ENCODE measurements at regions not wholly inside any gene's neighbourhood (a gene's known extent, or its start where the extent isn't known, plus 50 kb on each side); places are given as distances from the start of the nearest gene placed in this dataset.

DNA sequence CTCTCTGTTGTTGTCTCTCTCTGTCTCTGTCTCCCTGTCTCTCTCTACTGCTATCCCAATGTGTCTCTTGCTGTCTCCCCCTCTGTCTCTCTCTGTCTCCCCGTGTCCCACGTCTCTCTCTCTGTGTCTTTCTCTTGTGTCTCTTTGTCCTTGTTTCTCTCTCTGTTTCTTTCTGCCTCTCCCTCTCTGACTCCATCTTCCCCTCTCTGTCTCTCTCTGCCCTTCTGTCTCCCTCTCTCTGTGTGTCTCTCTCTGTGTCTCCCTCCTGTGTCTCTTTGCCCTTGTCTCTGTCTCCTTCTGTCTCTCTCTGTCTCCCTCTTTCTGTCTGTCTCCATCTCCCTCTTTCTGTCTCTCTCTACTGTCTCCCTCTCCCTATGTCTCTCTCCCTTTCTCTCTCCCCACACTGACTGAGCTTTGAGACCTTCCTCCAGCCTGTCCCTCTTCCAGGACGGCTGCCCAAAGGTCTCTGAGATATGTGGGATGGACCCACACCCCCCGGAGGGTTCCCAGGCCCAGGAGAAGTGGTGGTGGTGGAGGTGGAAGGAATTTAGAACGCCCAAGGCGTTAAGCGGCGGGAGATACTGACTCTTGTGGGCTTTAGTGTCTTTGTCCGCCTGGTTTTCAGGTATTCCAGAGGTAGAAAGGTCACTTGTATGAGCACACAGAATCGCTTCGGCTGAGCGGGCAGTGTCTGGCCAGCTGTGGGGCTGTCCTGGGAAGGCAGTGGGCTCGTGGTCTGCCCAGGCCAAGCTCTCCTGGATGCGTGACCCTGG, 65.5 kb upstream of the CCND1 start:
- H3K4me3 ChIP-seq (ENCODE audit: low read length) = no peak overlapping the region
- no peak overlapping the region for H3K4me3 Mint-ChIP-seq
- H3K27me3 ChIP-seq (ENCODE audit: control insufficient read depth, insufficient read depth, low read length) = peaks cover 4% of the 10 kb centered on the region
- H3K4me1 Mint-ChIP-seq = no peaks in the 10 kb centered on the region
- no peaks in the 10 kb centered on the region for H3K9me3 Mint-ChIP-seq
- H3K36me3 ChIP-seq (ENCODE audit: control insufficient read depth, insufficient read depth, low read length) = no peaks in the 10 kb centered on the region
- ATAC-seq = no peak
- H3K27me3 Mint-ChIP-seq (ENCODE audit: low read depth in 2 of 2) = peaks cover 14 to 24% of the 10 kb centered on the region in 2 donors
- TF ChIP-seq, protein P1, sequence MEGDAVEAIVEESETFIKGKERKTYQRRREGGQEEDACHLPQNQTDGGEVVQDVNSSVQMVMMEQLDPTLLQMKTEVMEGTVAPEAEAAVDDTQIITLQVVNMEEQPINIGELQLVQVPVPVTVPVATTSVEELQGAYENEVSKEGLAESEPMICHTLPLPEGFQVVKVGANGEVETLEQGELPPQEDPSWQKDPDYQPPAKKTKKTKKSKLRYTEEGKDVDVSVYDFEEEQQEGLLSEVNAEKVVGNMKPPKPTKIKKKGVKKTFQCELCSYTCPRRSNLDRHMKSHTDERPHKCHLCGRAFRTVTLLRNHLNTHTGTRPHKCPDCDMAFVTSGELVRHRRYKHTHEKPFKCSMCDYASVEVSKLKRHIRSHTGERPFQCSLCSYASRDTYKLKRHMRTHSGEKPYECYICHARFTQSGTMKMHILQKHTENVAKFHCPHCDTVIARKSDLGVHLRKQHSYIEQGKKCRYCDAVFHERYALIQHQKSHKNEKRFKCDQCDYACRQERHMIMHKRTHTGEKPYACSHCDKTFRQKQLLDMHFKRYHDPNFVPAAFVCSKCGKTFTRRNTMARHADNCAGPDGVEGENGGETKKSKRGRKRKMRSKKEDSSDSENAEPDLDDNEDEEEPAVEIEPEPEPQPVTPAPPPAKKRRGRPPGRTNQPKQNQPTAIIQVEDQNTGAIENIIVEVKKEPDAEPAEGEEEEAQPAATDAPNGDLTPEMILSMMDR (IDR thresholded peaks at IDR 0.05) = no peak
- H3K36me3 Mint-ChIP-seq = no peaks in the 10 kb centered on the region
- H3K27ac Mint-ChIP-seq = no peak overlapping the region
- intact Hi-C loops (cut with micrococcal nuclease) = no loop called here
- no peak overlapping the region for H3K27ac ChIP-seq (ENCODE audit: low read length)
- 41% methylated on average over 14 of the region's 14 CpGs for WGBS (ENCODE audit: insufficient coverage)
- no peaks in the 10 kb centered on the region for H3K4me1 ChIP-seq (ENCODE audit: control insufficient read depth, insufficient read depth, low read length)
- no peaks in the 10 kb centered on the region for H3K9me3 ChIP-seq (ENCODE audit: control insufficient read depth, insufficient read depth, low read length)
- DNase-seq = no peak

DNA sequence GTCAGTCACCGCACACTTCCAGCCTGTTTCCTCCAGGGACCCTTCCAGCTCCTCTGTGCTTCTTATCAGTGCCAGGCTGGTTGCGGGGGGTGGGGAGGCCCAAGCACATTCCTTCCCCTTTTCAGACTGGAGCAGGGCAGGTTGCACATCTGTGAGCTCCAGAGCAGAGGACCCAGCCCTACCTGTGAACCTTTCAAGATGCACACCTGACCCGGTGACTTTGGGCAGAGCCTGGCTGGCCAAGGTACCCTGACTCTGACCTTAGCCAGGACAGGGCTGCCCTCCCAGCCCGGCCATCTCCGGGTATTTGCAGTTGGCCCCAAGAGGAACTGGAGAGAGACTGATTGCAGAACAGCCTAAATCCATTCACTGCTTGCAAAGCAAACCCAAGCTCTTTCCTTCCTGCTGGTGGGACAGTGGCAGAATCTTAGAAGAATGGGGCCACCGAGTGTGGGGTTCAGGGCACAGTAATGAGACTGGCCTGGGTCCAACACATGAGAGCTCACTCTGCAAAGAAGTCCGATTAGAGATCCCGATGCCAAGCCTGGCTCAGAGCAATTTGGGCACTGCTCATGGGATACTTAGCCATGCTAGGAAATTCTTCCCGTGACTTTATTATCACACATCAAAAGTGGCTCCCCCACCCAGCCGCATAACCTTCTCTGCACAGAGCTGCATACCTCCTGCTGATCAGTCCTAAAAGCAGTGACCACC, 64.7 kb upstream of the CCND1 start:
- DNase-seq = no peak
- intact Hi-C loops (cut with micrococcal nuclease) = no loop called here
- Histone ChIP-seq H3K4me1 (ENCODE audit: control insufficient read depth, insufficient read depth, low read length) (no peaks in the 10 kb centered on the region), H3K36me3 (ENCODE audit: control insufficient read depth, insufficient read depth, low read length) (no peaks in the 10 kb centered on the region), H3K4me3 (ENCODE audit: low read length) (no peak overlapping the region), H3K27ac (ENCODE audit: low read length) (no peak overlapping the region), H3K9me3 (ENCODE audit: control insufficient read depth, insufficient read depth, low read length) (no peaks in the 10 kb centered on the region), H3K27me3 (ENCODE audit: control insufficient read depth, insufficient read depth, low read length) (peaks cover 4% of the 10 kb centered on the region)
- H3K27me3 Mint-ChIP-seq (ENCODE audit: low read depth in 2 of 2) = peaks cover 19 to 32% of the 10 kb centered on the region in 2 donors
- H3K4me3 Mint-ChIP-seq = no peak overlapping the region
- no peaks in the 10 kb centered on the region for H3K36me3 Mint-ChIP-seq
- no peaks in the 10 kb centered on the region for H3K9me3 Mint-ChIP-seq
- 7% methylated on average over 10 of the region's 10 CpGs for WGBS (ENCODE audit: insufficient coverage)
- ATAC-seq = no peak
- H3K4me1 Mint-ChIP-seq = no peaks in the 10 kb centered on the region
- no peak overlapping the region for H3K27ac Mint-ChIP-seq
- TF ChIP-seq, protein P1 (IDR thresholded peaks at IDR 0.05) = no peak

DNA sequence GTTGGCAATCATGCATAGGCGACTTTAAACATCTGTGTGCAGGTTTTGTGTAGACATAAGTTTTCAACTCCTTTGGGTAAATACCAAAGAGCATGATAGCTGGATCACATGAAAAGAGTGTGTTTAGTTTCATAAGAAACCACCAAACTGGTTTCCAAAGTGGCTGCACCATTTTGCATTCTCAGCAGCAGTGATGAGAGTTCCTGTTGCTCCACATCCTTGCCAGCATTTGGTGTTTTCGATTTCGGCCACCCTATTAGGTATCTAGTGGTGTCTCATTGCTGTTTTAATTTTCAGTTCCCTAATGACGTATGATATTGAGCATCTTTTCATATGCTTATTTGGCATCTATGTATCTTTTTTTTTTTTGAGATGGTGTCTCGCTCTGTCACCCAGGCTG, 62.8 kb upstream of the CCND1 start:
- TF ChIP-seq, protein P1 (IDR thresholded peaks at IDR 0.05) = no peak
- Histone ChIP-seq H3K36me3 (ENCODE audit: control insufficient read depth, insufficient read depth, low read length) (no peaks in the 10 kb centered on the region), H3K27ac (ENCODE audit: low read length) (no peak overlapping the region), H3K4me1 (ENCODE audit: control insufficient read depth, insufficient read depth, low read length) (no peaks in the 10 kb centered on the region), H3K9me3 (ENCODE audit: control insufficient read depth, insufficient read depth, low read length) (no peaks in the 10 kb centered on the region), H3K4me3 (ENCODE audit: low read length) (no peak overlapping the region), H3K27me3 (ENCODE audit: control insufficient read depth, insufficient read depth, low read length) (peaks cover 4% of the 10 kb centered on the region)
- Mint-ChIP-seq H3K36me3 (no peaks in the 10 kb centered on the region), H3K27me3 (ENCODE audit: low read depth in 2 of 2) (peaks cover 16 to 36% of the 10 kb centered on the region in 2 donors), H3K27ac (no peak overlapping the region), H3K9me3 (no peaks in the 10 kb centered on the region), H3K4me1 (no peaks in the 10 kb centered on the region), H3K4me3 (no peak overlapping the region)
- ATAC-seq = no peak
- DNase-seq = no peak
- 91% methylated on average over 5 of the region's 5 CpGs for WGBS (ENCODE audit: insufficient coverage)
- intact Hi-C loops (cut with micrococcal nuclease) = no loop called here

All from natural killer cell (primary cell).